HEK293T (cell line): ENCODE measurements at regions not wholly inside any gene's neighbourhood (a gene's known extent, or its start where the extent isn't known, plus 50 kb on each side); places are given as distances from the start of the nearest gene placed in this dataset.

Source experiments
- CTCF ChIA-PET: fragments of 350-600 bp; formaldehyde crosslinking; extraction: SDS; loops from one replicate; lab custom pipeline; 2021; ENCODE audit warnings: antibody characterized with exemption, inconsistent platforms; lab: Yijun Ruan, JAX
- POLR2A ChIA-PET: fragments of 350-600 bp; formaldehyde crosslinking; extraction: SDS; loops from one replicate; lab custom pipeline; 2020; ENCODE audit warnings: antibody characterized with exemption, inconsistent platforms; lab: Yijun Ruan, JAX
- DNase-seq: peaks from one replicate; pipeline ENCODE4 v3.0.0; 2012; ENCODE audit warnings: mixed read lengths; ENCODE audit errors: extremely low spot score
- ARNT ChIP-seq: fragments of 450-650 bp; IDR thresholded peaks from 2 replicates; pipeline ENCODE4 v1.6.1; 2017; ENCODE audit warnings: mild to moderate bottlenecking
- BHLHE40 ChIP-seq: fragments of 450-650 bp; IDR thresholded peaks from 2 replicates; pipeline ENCODE4 v1.6.1; 2016; ENCODE audit warnings: mild to moderate bottlenecking, moderate library complexity, borderline replicate concordance
- CTBP1 ChIP-seq: fragments of 450-650 bp; IDR thresholded peaks from 2 replicates; pipeline ENCODE4 v1.6.1; 2016; ENCODE audit warnings: borderline replicate concordance
- ELF4 ChIP-seq: fragments of 450-650 bp; IDR thresholded peaks from 2 replicates; pipeline ENCODE4 v1.6.1; 2017; ENCODE audit warnings: antibody characterized with exemption
- FOXA1 ChIP-seq: fragments of 450-650 bp; IDR thresholded peaks from 2 replicates; pipeline ENCODE4 v1.6.1; 2016; ENCODE audit warnings: mild to moderate bottlenecking
- FOXK2 ChIP-seq: fragments of 450-650 bp; IDR thresholded peaks from 2 replicates; pipeline ENCODE4 v1.6.1; 2016; ENCODE audit warnings: mild to moderate bottlenecking
- FOXM1 ChIP-seq: fragments of 450-650 bp; IDR thresholded peaks from 2 replicates; pipeline ENCODE4 v1.6.1; 2017; ENCODE audit warnings: mild to moderate bottlenecking, borderline replicate concordance
- HDGF ChIP-seq: fragments of 450-650 bp; IDR thresholded peaks from 2 replicates; pipeline ENCODE4 v1.6.1; 2017; ENCODE audit warnings: antibody characterized with exemption, borderline replicate concordance
- L3MBTL2 ChIP-seq: fragments of 450-650 bp; conservative IDR thresholded peaks from 2 replicates; pipeline ENCODE4 v1.6.1; 2016; ENCODE audit warnings: mild to moderate bottlenecking
- LEF1 ChIP-seq: fragments of 450-650 bp; IDR thresholded peaks from 2 replicates; pipeline ENCODE4 v1.6.1; 2017; ENCODE audit warnings: mild to moderate bottlenecking, borderline replicate concordance
- NFRKB ChIP-seq: fragments of 450-650 bp; IDR thresholded peaks from 2 replicates; pipeline ENCODE4 v1.6.1; 2016; ENCODE audit warnings: mild to moderate bottlenecking, moderate library complexity
- SP1 ChIP-seq: fragments of 450-650 bp; IDR thresholded peaks from 2 replicates; pipeline ENCODE4 v1.6.1; 2017
- SUZ12 ChIP-seq: fragments of 450-650 bp; IDR thresholded peaks from 2 replicates; pipeline ENCODE4 v1.6.1; 2016; ENCODE audit warnings: mild to moderate bottlenecking
- TARDBP ChIP-seq: fragments of 450-650 bp; IDR thresholded peaks from 2 replicates; pipeline ENCODE4 v1.6.1; 2016
- ZNF384 ChIP-seq: fragments of 450-650 bp; IDR thresholded peaks from 2 replicates; pipeline ENCODE4 v1.6.1; 2016
- TF ChIP-seq, protein P1 (sequence below): fragments of 450-650 bp; IDR thresholded peaks from 2 replicates; pipeline ENCODE4 v1.6.1; 2016

DNA sequence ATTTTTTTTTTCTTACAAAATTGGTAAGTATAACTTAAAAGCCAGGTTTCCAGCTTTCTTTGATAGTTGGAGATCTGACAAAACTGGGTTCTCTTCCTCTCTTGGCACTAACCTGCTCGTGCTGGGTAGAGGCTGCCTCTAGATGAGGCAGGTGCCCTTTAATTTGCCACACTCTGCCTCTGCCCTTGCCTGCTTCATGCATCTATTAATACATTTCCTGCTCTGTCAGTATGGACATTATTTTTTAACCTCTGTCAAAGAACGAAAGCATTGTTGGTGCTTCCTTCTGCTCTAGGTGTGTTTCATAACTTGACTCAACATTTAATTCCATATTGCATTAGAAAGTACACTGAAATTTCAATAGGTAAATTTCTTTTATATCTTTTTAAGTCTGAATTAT lies 490.7 kb upstream of the ZEB2 start:
- ChIA-PET CTCF (interaction anchor here (0.6 to 0.7 kb wide), 2 partner anchors 127 to 285 kb away, joined by 3 to 5 read pairs; no protein-coding TSS in a partner anchor), POLR2A (no interaction called here)
- DNase-seq: no peak
- TF ChIP-seq SP1: no peak
- TF ChIP-seq ZNF384: no peak
- no peak for TF ChIP-seq L3MBTL2
- TF ChIP-seq TARDBP: no peak
- TF ChIP-seq FOXA1: no peak
- no peak for TF ChIP-seq SUZ12
- TF ChIP-seq ELF4: no peak
- TF ChIP-seq BHLHE40: no peak
- no peak for TF ChIP-seq HDGF
- TF ChIP-seq FOXK2: no peak
- TF ChIP-seq, protein P1, sequence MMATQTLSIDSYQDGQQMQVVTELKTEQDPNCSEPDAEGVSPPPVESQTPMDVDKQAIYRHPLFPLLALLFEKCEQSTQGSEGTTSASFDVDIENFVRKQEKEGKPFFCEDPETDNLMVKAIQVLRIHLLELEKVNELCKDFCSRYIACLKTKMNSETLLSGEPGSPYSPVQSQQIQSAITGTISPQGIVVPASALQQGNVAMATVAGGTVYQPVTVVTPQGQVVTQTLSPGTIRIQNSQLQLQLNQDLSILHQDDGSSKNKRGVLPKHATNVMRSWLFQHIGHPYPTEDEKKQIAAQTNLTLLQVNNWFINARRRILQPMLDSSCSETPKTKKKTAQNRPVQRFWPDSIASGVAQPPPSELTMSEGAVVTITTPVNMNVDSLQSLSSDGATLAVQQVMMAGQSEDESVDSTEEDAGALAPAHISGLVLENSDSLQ: no peak
- no peak for TF ChIP-seq FOXM1
- no peak for TF ChIP-seq LEF1
- no peak for TF ChIP-seq CTBP1
- TF ChIP-seq ARNT: no peak
- no peak for TF ChIP-seq NFRKB

DNA sequence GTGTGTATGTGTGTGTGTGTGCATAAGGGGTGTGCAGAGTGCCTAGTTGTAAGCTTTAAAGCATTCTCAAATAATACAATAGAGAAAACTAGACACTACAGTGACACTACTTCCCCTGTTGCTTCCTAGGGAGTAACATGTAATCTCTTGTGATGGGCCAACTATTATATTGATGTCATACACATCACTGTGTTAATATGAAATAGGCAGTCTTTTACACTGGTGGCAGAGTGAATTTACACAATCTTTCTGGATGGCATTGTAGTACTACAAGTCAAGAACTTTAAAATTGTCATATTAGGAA lies 488.0 kb upstream of the ZEB2 start:
- no peak for DNase-seq
- TF ChIP-seq FOXK2: no peak
- POLR2A ChIA-PET: no interaction called here
- CTCF ChIA-PET: no interaction called here

GRCh38 chr2:145007093-145007959 lies 487.4 kb upstream of the ZEB2 start:
- ChIA-PET POLR2A (no interaction called here), CTCF (no interaction called here)
- no peak for TF ChIP-seq SUZ12
- TF ChIP-seq ARNT: no peak
- TF ChIP-seq, protein P1: no peak
- no peak for TF ChIP-seq NFRKB
- no peak for TF ChIP-seq FOXM1
- TF ChIP-seq SP1: no peak
- no peak for TF ChIP-seq CTBP1
- no peak for TF ChIP-seq ZNF384
- DNase-seq: no peak

- ChIA-PET CTCF (no interaction called here), POLR2A (no interaction called here)
- TF ChIP-seq SUZ12 (no peak), FOXA1 (no peak), TARDBP (no peak), FOXM1 (no peak), ELF4 (no peak), BHLHE40 (no peak), SP1 (no peak), ZNF384 (no peak), FOXK2 (no peak), CTBP1 (no peak), LEF1 (no peak)
- TF ChIP-seq, protein P1: no peak
- no peak for DNase-seq
Measured at GRCh38 chr2:145002624-145003023, 482.7 kb upstream of the ZEB2 start.

GRCh38 chr2:145000376-145000775 lies 480.5 kb upstream of the ZEB2 start:
- POLR2A ChIA-PET: no interaction called here
- TF ChIP-seq L3MBTL2 (no peak), TARDBP (no peak), CTBP1 (no peak), NFRKB (no peak), FOXA1 (no peak), SUZ12 (no peak)
- CTCF ChIA-PET: no interaction called here
- no peak for DNase-seq

DNA sequence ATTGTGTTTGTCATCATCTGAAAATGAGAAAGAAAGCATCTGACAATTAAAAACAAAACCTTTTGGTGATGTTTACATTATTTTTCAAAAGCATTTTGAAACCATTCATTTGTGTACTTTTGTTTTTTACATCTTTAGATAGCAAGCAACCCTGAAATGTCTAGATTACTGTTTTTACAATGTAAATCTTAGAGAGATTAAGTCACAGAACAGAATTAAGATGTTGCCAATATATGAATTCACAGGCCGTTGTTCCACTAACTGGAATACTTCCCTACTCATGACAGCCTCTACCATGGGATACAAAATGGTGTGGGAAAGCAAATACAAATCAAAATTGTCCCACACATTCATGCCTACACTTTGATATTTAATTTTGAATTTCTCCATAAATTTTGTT lies 480.0 kb upstream of the ZEB2 start:
- DNase-seq: no peak
- ChIA-PET POLR2A (no interaction called here), CTCF (no interaction called here)
- TF ChIP-seq HDGF: no peak
- TF ChIP-seq ZNF384: no peak
- no peak for TF ChIP-seq L3MBTL2
- TF ChIP-seq FOXM1: no peak
- TF ChIP-seq ARNT: no peak
- no peak for TF ChIP-seq NFRKB
- TF ChIP-seq SP1: no peak
- no peak for TF ChIP-seq ELF4
- no peak for TF ChIP-seq LEF1
- TF ChIP-seq FOXK2: no peak
- TF ChIP-seq FOXA1: no peak
- TF ChIP-seq SUZ12: no peak
- no peak for TF ChIP-seq TARDBP
- TF ChIP-seq CTBP1: no peak
